IMR-90 (cell line): ENCODE measurements at regions not wholly inside any gene's neighbourhood (a gene's known extent, or its start where the extent isn't known, plus 50 kb on each side); places are given as distances from the start of the nearest gene placed in this dataset.

Experiments used
- BHLHE40 ChIP-seq: fragments of 150-350 bp; IDR thresholded peaks from 2 replicates; pipeline ENCODE4 v1.6.1; 2016; ENCODE audit warnings: mild to moderate bottlenecking, low read depth, low read length
- CTCF ChIP-seq: conservative IDR thresholded peaks from 2 replicates; pipeline ENCODE4 v1.5.1; 2012; ENCODE audit warnings: mild to moderate bottlenecking, low read depth, low read length, improper control_type of control experiment
- ELK1 ChIP-seq: fragments of 150-350 bp; IDR thresholded peaks from 2 replicates; pipeline ENCODE4 v1.6.1; 2016; ENCODE audit warnings: low read depth, mild to moderate bottlenecking, low read length, moderate library complexity, borderline replicate concordance
- FOS ChIP-seq: fragments of 150-350 bp; IDR thresholded peaks from 2 replicates; pipeline ENCODE4 v1.6.1; 2016; ENCODE audit warnings: low read depth, low read length
- MAZ ChIP-seq: IDR thresholded peaks from 2 replicates; pipeline ENCODE4 v1.6.1; 2012; ENCODE audit warnings: low read depth, mild to moderate bottlenecking, low read length, improper control_type of control experiment, moderate library complexity, borderline replicate concordance
- MXI1 ChIP-seq: IDR thresholded peaks from 2 replicates; pipeline ENCODE4 v1.6.1; 2012; ENCODE audit warnings: low read depth, mild to moderate bottlenecking, low read length, moderate library complexity, borderline replicate concordance
- POLR2A ChIP-seq: IDR thresholded peaks from 2 replicates; pipeline ENCODE4 v1.6.1; 2012; ENCODE audit warnings: mild to moderate bottlenecking, low read depth, low read length
- RAD21 ChIP-seq: IDR thresholded peaks from 2 replicates; pipeline ENCODE4 v1.6.1; 2012; ENCODE audit warnings: low read length, improper control_type of control experiment
- RFX5 ChIP-seq: IDR thresholded peaks from 2 replicates; pipeline ENCODE4 v1.8.0; 2012; ENCODE audit warnings: low read depth, mild to moderate bottlenecking, low read length, moderate library complexity
- SMC3 ChIP-seq: fragments of 150-350 bp; IDR thresholded peaks from 2 replicates; pipeline ENCODE4 v1.6.1; 2016; ENCODE audit warnings: low read depth, mild to moderate bottlenecking, antibody characterized with exemption, low read length, moderate library complexity
- TF ChIP-seq, protein P1 (sequence below): fragments of 150-350 bp; IDR thresholded peaks from 2 replicates; pipeline ENCODE4 v1.6.1; 2017; ENCODE audit warnings: mild to moderate bottlenecking, antibody characterized with exemption, low read length, low read depth

- TF ChIP-seq POLR2A (no peak), CTCF (no peak), RAD21 (no peak), RFX5 (no peak), BHLHE40 (no peak), SMC3 (no peak), ELK1 (no peak), MXI1 (no peak), FOS (no peak), MAZ (no peak)
- TF ChIP-seq, protein P1, sequence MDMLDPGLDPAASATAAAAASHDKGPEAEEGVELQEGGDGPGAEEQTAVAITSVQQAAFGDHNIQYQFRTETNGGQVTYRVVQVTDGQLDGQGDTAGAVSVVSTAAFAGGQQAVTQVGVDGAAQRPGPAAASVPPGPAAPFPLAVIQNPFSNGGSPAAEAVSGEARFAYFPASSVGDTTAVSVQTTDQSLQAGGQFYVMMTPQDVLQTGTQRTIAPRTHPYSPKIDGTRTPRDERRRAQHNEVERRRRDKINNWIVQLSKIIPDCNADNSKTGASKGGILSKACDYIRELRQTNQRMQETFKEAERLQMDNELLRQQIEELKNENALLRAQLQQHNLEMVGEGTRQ: no peak
Measured at GRCh38 chr12:73421832-73422231, 1115.8 kb upstream of the ATXN7L3B start.
